NCI-H1694 (cell line): ENCODE measurements at regions not wholly inside any gene's neighbourhood (a gene's known extent, or its start where the extent isn't known, plus 50 kb on each side); places are given as distances from the start of the nearest gene placed in this dataset.

ENCODE experiments used
- DNase-seq: peaks from one replicate; lab custom pipeline; 2025; lab: John Stamatoyannopoulos, UW

DNA sequence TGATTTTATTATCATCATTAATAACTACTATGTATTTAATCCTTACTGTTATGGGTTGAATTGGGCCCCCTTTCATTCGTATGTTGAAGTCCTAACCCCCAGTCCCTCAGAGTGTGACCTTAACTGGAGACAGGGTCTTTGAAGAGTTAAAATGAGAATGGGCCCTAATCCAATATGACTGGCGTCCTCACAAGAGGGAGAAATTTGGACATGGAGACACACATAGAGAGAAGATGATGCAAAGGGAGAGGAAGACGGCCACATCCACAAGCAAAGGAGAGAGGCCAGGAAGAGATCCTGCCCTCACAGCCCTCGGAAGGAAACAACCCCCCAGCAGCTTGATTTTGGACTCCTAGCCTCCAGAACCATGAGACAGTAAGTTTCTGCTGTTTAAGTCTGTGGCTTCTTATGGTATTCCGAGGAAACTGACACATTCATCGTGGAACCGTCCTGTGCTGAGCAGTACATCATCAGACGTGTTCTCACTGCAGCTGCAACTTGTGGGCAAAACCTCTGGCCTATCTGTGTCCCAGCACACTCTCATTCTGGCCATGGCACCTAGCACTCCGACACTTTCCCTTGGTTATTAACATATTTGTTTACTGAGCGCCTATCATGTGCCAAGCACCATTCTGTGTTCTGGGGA is 127.6 kb downstream of the SLC38A6 start:
- DNase-seq, result no peak

DNA sequence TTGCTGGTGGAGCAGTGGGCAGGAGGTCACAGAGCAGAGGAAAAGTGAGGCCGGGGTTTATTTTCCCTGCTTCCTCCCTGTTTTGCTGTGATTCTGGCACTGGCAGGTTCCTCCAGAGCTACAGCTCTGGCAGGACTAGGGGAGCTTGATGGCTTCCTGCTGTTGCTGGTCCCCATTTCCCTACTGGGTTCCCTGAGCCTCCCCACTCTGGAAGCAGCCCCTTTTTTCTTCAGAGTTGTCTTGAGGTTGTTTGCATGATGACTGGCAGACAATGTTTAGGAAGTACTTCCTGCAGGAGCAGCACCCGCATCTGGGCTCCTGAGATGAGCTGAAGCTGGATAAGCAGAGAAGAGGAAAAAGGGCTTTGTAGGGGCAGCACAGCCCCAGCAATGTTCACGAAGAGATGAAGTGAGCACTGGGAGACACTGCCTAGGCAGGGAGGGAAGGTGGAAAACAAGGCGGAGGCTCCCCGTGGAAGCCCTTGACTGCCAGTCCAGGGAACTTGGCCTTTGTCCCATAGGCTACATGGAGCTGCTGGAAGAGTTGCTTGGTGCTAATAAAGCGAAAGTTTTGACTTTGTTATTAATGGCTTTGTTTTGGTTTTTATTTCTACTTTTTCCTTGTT is 126.9 kb downstream of the SLC38A6 start:
- no peak for DNase-seq

DNA sequence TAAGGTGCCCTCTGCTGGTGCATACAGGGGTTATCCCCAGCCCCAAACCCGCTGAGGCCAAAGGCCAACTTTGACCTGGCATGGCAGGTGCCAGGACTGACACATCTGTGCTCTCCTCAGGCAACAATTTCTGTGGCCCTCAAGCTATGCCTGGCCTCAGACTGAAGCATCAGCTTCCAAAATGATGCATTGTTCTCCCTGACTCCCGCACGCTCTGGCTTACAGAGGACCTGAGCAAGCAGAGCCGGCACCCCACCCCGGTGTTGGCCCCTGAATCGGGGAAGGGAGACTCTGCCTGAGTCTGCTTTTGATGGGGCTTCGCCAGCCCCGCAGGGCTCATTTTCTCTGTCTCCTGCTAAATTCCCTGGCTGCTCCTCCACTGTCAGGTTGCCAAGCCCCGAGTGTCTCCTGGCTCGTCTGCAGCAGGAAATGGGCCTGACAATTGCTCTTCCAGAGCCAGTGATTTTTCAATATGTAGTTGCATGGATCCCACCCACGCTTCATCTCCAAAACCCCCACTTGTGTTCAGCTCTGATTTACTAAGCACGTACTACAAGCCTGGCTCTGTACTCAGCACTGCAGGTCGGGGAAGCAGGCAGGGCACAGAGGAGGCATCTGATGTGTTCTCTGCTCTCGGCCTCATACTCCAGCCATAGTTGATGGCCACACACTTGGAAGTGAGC is 126.1 kb downstream of the SLC38A6 start:
- DNase-seq, result no peak

DNA sequence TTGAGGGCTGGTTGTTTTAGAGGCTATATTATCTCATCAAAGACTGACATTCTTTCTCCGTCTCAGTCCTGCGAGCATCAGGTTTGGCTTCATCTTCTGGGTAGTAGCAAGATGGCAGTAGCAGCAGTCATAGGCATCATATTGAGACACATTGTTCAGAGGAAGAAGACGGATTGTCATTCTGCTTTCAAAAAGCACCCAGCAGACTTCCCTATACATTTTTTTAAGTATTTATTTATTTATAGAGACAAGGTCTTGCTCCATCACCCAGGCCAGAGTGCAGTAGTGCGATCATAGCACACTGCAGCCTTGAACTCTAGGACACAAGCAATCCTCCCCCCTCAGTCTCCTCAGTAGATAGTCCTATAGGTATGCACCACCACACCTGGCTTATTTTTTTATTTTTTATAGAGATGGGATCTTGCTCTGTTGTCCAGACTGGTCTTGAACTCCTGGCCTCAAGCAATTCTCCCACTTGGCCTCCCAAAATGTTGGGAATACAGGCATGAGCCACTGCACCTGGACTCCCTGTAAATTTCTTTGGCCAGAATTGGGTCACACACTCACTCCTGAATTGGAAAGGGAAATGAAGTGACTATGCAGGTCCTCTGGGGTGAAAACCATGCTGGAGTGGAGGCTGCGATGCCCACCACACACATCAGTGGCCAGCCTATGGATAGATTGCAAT is 125.4 kb downstream of the SLC38A6 start:
- no peak for DNase-seq

DNA sequence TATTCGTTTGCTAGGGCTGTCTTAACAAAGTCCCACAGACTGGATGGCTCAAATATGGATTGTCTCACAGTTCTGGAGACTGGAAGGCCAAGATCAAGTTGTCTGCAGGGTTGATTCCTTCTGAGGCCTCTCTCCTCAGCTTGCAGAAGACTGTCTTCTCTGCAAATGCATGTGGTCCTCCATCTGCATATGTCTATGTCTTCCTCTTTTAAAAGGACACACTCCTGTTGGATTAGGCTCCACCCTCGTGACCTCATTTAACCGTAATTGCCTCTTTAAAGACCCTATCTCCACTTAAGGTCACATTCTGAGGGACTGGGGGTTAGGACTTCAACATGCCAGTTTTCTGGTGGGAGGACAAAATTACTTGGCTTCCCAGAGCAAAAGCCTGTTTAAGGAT is 123.3 kb downstream of the SLC38A6 start:
- DNase-seq, result no peak

DNA sequence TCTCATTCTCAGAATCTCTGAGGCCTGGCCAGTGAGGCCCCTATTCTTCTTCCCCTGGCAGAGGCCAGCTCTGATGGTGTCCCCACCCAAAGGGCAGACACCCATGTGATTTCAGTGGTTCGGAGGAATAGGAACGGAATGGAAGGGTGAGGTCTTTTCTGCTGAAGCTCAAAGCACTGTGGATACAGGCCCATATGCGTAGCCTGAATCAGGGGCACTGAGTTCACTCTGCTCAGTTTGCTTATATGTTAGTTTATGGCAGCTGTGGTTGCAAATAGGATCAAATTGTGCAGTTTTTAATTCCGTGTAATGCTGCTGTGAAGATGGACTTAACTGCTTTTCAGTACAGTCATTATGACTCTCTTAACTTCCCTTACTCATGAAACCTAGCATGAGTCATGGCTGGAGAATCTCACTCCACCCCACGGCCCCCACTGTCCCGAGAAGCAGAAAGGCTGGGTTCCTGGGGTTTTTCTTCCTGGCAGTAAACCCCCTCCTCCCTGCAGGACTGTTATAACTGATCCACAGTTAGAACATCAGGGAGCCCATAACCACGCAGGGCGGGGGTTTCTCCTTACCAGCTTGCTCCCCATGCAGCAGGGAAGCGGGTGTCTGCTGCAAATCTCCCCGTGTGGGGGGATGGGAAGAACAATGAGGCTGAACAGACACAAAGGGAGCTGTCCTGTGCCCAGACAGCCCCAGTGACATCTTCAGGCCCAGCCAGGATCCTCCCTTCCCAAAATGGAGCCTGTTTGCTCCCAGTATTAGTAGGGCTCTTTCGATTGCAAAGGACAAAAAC is 122.7 kb downstream of the SLC38A6 start:
- DNase-seq, result no peak

DNA sequence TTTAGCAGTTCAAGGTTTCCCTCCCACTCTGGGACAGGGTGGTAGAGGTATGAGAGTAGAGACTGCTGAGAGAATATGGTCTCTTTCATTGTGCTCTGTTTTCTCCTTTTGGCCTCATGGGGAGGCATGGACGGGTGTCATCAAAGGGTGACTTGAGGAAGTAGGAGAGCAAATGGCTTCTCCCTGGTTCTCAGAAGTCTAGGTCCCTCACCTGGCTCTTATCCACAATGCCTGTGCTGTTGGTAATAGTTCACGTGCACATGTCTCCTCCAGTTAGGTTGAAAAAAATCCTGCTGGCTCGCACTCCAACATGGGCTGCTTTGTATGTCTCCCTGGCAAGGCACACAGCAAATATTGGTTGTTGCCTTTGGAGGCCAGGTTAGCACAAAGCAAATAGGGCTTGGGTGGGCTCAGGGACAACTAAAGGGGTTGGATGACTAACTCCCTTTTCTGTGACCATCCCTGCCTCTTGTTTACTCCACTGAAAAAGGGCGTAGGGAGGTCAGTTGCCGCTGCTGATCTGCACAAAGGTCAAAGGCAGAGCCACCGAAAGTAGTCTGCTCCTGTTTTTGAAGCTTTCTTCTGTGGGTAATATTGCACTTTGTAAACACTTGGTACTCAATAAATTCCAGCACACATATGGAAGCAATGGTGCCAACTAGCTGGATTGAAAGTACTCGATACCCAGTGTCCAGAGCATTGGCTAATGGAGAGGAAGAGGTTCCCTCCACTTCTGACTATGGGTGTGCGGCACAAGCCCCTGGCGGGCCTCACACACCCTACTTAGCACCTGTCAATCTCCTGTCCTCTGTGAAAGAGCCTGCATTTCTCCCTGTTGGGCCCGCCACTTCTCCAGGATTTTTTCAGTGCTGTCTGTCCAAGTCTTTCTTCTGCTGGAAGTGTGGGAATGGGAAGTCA is 121.8 kb downstream of the SLC38A6 start:
- DNase-seq, result no peak
